Ovary (tissue), 3 donors: ENCODE measurements at regions not wholly inside any gene's neighbourhood (a gene's known extent, or its start where the extent isn't known, plus 50 kb on each side); places are given as distances from the start of the nearest gene placed in this dataset.

Experiments used
- CTCF ChIP-seq, 3 donors: fragments of 450-650 bp in 2 of 3; fragments of 200-600 bp in 1 of 3; IDR thresholded peaks; one replicate each; pipeline versions ENCODE4 v1.5.1 to v1.8.0; 2016 to 2022; ENCODE audit warnings: antibody characterized with exemption in 3 of 3, mild to moderate bottlenecking in 1 of 3
- EP300 ChIP-seq: sonication (generic); formaldehyde crosslinking; IDR thresholded peaks from one replicate; pipeline ENCODE4 v1.6.1; 2017; ENCODE audit warnings: antibody characterized with exemption
- donor health status: DM: no; HTN: no; CAD: no.

DNA sequence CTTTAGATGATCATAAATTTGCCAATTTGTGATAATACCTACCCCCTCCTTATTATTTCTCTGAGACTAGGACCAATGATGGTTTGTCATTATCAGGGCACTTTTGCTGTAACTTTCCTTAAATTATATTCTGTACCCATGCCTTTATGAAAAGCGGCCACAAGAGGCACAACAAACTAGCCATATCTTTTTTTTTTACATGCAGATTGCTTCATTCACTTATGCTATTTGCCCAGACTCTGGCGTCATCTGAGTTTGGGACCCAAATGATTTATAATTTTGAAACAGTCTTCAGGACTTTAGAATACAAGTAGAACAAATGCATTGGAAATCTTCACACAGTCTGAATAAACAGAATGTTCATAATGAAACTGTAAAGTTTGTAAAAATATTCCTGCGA, 408.1 kb downstream of the MAT2B start:
- TF ChIP-seq CTCF (IDR thresholded peaks at IDR 0.05) (no peak), EP300 (no peak)
